Endothelial cell of umbilical vein (primary cell): ENCODE measurements at regions not wholly inside any gene's neighbourhood (a gene's known extent, or its start where the extent isn't known, plus 50 kb on each side); places are given as distances from the start of the nearest gene placed in this dataset.

Source experiments
- BruUV-seq: library from RNA; stranded (reverse); fragments of 400-500 nt; replicated peaks from 2 replicates; lab custom pipeline; 2021; lab: Mats Ljungman, UMichigan
- CTCF ChIA-PET: fragments of 300-600, 350-600 bp; sonication (Branson Sonifier 250); formaldehyde crosslinking; loops from one replicate; lab custom pipeline; 2021; ENCODE audit warnings: antibody characterized with exemption, inconsistent platforms; lab: Charles Lee
- POLR2A ChIA-PET: fragments of 300-600, 350-600 bp; sonication (Branson Sonifier 250); formaldehyde crosslinking; loops from one replicate; lab custom pipeline; 2021; ENCODE audit warnings: antibody characterized with exemption, inconsistent platforms; lab: Charles Lee
- DNase-seq: peaks from one replicate; pipeline ENCODE4 v3.0.0-alpha.2; 2011; ENCODE audit warnings: low read depth, low spot score
- FAIRE-seq: peaks from 2 replicates; lab custom pipeline; 2011; peaks lifted over from hg19 to GRCh38; lab: Jason Lieb, UNC
- H2AFZ ChIP-seq: 2 replicates; pipeline ENCODE4 v1.6.0; 2012; ENCODE audit warnings: low read depth, low read length, control low read depth, inconsistent platforms
- H3K27ac ChIP-seq: 2 replicates; pipeline ENCODE4 v1.5.1; 2011; ENCODE audit warnings: low read depth, mild to moderate bottlenecking, control low read depth, low read length, moderate library complexity; ENCODE audit not compliant: insufficient read depth
- H3K27me3 ChIP-seq, 2 experiments: 2 replicates each; pipeline versions ENCODE4 v1.6.0 to v1.6.1; 2011; ENCODE audit warnings: low read length in 2 of 2, mixed read lengths in 1 of 2; ENCODE audit not compliant: control insufficient read depth in 2 of 2, insufficient read depth in 2 of 2
- H3K36me3 ChIP-seq, 2 experiments: 2 replicates in 1 of 2; 3 replicates in 1 of 2; pipeline ENCODE4 v1.5.1; 2011; ENCODE audit warnings: low read length in 2 of 2, mild to moderate bottlenecking in 1 of 2, moderate library complexity in 1 of 2; ENCODE audit not compliant: control insufficient read depth in 2 of 2, insufficient read depth in 2 of 2; ENCODE audit errors: extremely low read depth in 1 of 2
- H3K4me1 ChIP-seq: 3 replicates; pipeline ENCODE4 v1.5.1; 2011; ENCODE audit warnings: mild to moderate bottlenecking, low read length; ENCODE audit not compliant: control insufficient read depth, insufficient read depth; ENCODE audit errors: extremely low read depth
- H3K4me2 ChIP-seq: 2 replicates; pipeline ENCODE4 v1.6.1; 2011; ENCODE audit warnings: low read length, control low read depth, mixed read lengths; ENCODE audit not compliant: insufficient read depth
- H3K4me3 ChIP-seq, 3 experiments: fragments of 200-600 bp in 1 of 3; sonication (generic), shearing (Covaris generic) in 1 of 3; replicated peaks in 1 of 3; 2 replicates each; pipeline ENCODE4 v1.5.1; 2011 to 2016; ENCODE audit warnings: control low read depth in 3 of 3, low read length in 3 of 3, mild to moderate bottlenecking in 2 of 3, inconsistent platforms in 1 of 3, low read depth in 1 of 3, moderate library complexity in 1 of 3; ENCODE audit not compliant: insufficient read depth in 1 of 3
- H3K79me2 ChIP-seq: 2 replicates; pipeline ENCODE4 v1.6.0; 2012; ENCODE audit warnings: low read length, inconsistent platforms; ENCODE audit not compliant: control insufficient read depth, insufficient read depth
- H3K9ac ChIP-seq: replicated peaks from 2 replicates; pipeline ENCODE3; 2011; ENCODE audit warnings: low read length, control low read depth; ENCODE audit not compliant: insufficient read depth; ENCODE audit errors: extremely low read depth
- H3K9me1 ChIP-seq: replicated peaks from 3 replicates; pipeline ENCODE4 v1.6.0; 2011; ENCODE audit warnings: mild to moderate bottlenecking, low read length; ENCODE audit not compliant: control insufficient read depth, insufficient read depth; ENCODE audit errors: extremely low read depth
- H3K9me3 ChIP-seq: replicated peaks from 2 replicates; pipeline ENCODE4 v1.5.1; 2012; ENCODE audit warnings: low read length, inconsistent platforms; ENCODE audit not compliant: control insufficient read depth, insufficient read depth
- H4K20me1 ChIP-seq: replicated peaks from 2 replicates; pipeline ENCODE3; 2011; ENCODE audit warnings: mild to moderate bottlenecking, low read length; ENCODE audit not compliant: control insufficient read depth, insufficient read depth; ENCODE audit errors: extremely low read depth
- EZH2 ChIP-seq: IDR thresholded peaks from 2 replicates; pipeline ENCODE4 v1.6.1; 2012; ENCODE audit warnings: borderline replicate concordance, low read depth, mild to moderate bottlenecking, moderate library complexity, low read length, inconsistent platforms; ENCODE audit not compliant: severe bottlenecking
- FOS ChIP-seq: IDR thresholded peaks from 2 replicates; pipeline ENCODE4 v1.6.1; 2011; ENCODE audit warnings: mild to moderate bottlenecking, low read length, moderate library complexity, borderline replicate concordance; ENCODE audit not compliant: insufficient read depth
- GATA2 ChIP-seq: IDR thresholded peaks from 2 replicates; pipeline ENCODE4 v1.7.0; 2011; ENCODE audit warnings: low read depth, mild to moderate bottlenecking, moderate library complexity, mixed read lengths, low read length; ENCODE audit not compliant: insufficient read length, insufficient read depth
- JUN ChIP-seq: IDR thresholded peaks from 2 replicates; pipeline ENCODE4 v1.6.1; 2011; ENCODE audit warnings: borderline replicate concordance, low read depth; ENCODE audit not compliant: insufficient read length, insufficient read depth
- MYC ChIP-seq: IDR thresholded peaks from one replicate; pipeline ENCODE4 v1.6.1; 2011; ENCODE audit warnings: mild to moderate bottlenecking, low read depth, low read length
- POLR2A ChIP-seq: IDR thresholded peaks from 2 replicates; pipeline ENCODE4 v1.6.1; 2012; ENCODE audit warnings: low read depth, mild to moderate bottlenecking, control low read depth, low read length
- POLR2AphosphoS5 ChIP-seq: IDR thresholded peaks from 2 replicates; pipeline ENCODE4 v1.6.1; 2012; ENCODE audit warnings: low read depth, mild to moderate bottlenecking, control low read depth, low read length, moderate library complexity; ENCODE audit not compliant: insufficient read depth
- dilution Hi-C: fragments of 300-500 bp; cut with MboI; formaldehyde crosslinking; loops from one replicate; pipeline ENCODE4 v1.15.0; 2019; ENCODE audit warnings: low sequenced_read_pairs; ENCODE audit not compliant: extremely low pct_ligation_motif_present
- intact Hi-C: fragments of 100-400 bp; cut with micrococcal nuclease; formaldehyde crosslinking; loops from one replicate; pipeline ENCODE4 v1.10.0; 2022
- TF ChIP-seq, protein P1 (sequence below): IDR thresholded peaks from 2 replicates; pipeline ENCODE4 v1.6.1; 2011; ENCODE audit not compliant: insufficient read depth, insufficient read length
- TF ChIP-seq, protein P2 (sequence below), 2 donors: IDR thresholded peaks; 1 replicate in 1 of 2; 2 replicates in 1 of 2; pipeline ENCODE4 v1.5.1; 2011; ENCODE audit warnings: low read length in 2 of 2, mild to moderate bottlenecking in 2 of 2, moderate library complexity in 2 of 2, control low read depth in 1 of 2, inconsistent platforms in 1 of 2, low read depth in 1 of 2; ENCODE audit not compliant: insufficient read depth in 1 of 2; ENCODE audit errors: extremely low read depth in 1 of 2

DNA sequence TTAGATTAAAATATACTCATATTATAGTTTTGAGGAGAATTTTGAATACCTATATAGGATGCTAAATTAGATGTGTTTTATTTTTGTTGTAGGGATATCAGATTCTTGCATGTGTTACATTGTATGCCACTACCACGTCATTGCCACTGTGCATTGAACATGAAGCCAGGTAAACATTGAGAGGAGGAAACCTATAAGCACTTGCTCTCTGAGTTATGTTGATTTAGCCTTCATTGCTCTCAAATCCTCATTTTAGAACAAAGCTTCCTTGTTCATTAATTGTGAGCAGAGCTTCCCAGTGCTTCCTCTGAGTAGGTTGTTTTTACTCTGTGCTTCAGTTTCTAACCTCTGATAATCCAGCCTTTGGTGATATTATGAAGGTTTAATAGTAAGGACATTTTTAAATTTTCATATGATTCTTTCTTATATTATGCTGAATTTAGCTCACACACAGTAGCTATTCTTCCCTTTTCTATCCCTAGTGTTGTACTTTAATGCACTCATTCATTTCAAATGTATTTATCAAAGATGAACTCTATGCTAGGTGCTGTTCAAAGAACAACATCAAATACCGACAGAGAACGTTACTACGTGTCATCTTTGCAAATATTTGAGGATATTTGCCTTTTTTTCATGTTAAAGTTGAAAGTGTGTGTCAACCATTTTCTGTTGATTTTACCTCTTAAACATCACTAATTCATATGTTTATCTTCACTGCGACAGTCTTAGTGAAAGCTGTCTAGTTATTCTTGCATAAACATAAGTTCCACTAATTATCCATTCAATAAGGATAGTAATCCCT, 1448.0 kb upstream of the MIR17HG start:
- no peak for FAIRE-seq
- dilution Hi-C loops: no loop called here
- H3K36me3 ChIP-seq: no peaks in the 10 kb centered on the region
- POLR2A ChIA-PET: no interaction called here
- H4K20me1 ChIP-seq: no peaks in the 10 kb centered on the region
- intact Hi-C loops: no loop called here
- H3K9me1 ChIP-seq: no peaks in the 10 kb centered on the region
- H3K9me3 ChIP-seq: no peaks in the 10 kb centered on the region
- no peaks in the 10 kb centered on the region for H3K79me2 ChIP-seq
- no TSS peak for BruUV-seq
- no peak overlapping the region for H3K4me2 ChIP-seq
- H3K4me1 ChIP-seq: no peaks in the 10 kb centered on the region
- no peak overlapping the region for H3K9ac ChIP-seq
- H2AFZ ChIP-seq: no peak overlapping the region
- H3K27ac ChIP-seq: no peak overlapping the region
- H3K27me3 ChIP-seq: no peaks in the 10 kb centered on the region
- DNase-seq: no peak
- no peak overlapping the region for H3K4me3 ChIP-seq
- TF ChIP-seq POLR2A: no peak
- no peak for TF ChIP-seq FOS
- TF ChIP-seq MYC: no peak
- TF ChIP-seq EZH2: no peak
- TF ChIP-seq POLR2AphosphoS5: no peak
- TF ChIP-seq, protein P1, sequence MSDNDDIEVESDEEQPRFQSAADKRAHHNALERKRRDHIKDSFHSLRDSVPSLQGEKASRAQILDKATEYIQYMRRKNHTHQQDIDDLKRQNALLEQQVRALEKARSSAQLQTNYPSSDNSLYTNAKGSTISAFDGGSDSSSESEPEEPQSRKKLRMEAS: no peak
- no peak for TF ChIP-seq JUN
- TF ChIP-seq GATA2: no peak
- TF ChIP-seq, protein P2, sequence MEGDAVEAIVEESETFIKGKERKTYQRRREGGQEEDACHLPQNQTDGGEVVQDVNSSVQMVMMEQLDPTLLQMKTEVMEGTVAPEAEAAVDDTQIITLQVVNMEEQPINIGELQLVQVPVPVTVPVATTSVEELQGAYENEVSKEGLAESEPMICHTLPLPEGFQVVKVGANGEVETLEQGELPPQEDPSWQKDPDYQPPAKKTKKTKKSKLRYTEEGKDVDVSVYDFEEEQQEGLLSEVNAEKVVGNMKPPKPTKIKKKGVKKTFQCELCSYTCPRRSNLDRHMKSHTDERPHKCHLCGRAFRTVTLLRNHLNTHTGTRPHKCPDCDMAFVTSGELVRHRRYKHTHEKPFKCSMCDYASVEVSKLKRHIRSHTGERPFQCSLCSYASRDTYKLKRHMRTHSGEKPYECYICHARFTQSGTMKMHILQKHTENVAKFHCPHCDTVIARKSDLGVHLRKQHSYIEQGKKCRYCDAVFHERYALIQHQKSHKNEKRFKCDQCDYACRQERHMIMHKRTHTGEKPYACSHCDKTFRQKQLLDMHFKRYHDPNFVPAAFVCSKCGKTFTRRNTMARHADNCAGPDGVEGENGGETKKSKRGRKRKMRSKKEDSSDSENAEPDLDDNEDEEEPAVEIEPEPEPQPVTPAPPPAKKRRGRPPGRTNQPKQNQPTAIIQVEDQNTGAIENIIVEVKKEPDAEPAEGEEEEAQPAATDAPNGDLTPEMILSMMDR (IDR thresholded peaks at IDR 0.05; ENCODE audit: extremely low read depth in 1 of 2, insufficient read depth in 1 of 2, low read depth in 1 of 2, low read length in 2 of 2): no peak
- CTCF ChIA-PET: no interaction called here
